ENCODE measurements at regions not wholly inside any gene's neighbourhood (a gene's known extent, or its start where the extent isn't known, plus 50 kb on each side); places are given as distances from the start of the nearest gene placed in this dataset.

- TF ChIP-seq, protein P1, sequence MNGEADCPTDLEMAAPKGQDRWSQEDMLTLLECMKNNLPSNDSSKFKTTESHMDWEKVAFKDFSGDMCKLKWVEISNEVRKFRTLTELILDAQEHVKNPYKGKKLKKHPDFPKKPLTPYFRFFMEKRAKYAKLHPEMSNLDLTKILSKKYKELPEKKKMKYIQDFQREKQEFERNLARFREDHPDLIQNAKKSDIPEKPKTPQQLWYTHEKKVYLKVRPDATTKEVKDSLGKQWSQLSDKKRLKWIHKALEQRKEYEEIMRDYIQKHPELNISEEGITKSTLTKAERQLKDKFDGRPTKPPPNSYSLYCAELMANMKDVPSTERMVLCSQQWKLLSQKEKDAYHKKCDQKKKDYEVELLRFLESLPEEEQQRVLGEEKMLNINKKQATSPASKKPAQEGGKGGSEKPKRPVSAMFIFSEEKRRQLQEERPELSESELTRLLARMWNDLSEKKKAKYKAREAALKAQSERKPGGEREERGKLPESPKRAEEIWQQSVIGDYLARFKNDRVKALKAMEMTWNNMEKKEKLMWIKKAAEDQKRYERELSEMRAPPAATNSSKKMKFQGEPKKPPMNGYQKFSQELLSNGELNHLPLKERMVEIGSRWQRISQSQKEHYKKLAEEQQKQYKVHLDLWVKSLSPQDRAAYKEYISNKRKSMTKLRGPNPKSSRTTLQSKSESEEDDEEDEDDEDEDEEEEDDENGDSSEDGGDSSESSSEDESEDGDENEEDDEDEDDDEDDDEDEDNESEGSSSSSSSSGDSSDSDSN (CRISPR knock-in tag; IDR thresholded peaks at IDR 0.05) = no peak
- TF ChIP-seq KLF15 (CRISPR knock-in tag; IDR thresholded peaks at IDR 0.05; ENCODE audit: borderline replicate concordance) (no peak), ZNF766 (CRISPR knock-in tag; IDR thresholded peaks at IDR 0.05; ENCODE audit: borderline replicate concordance) (no peak), ZNF253 (CRISPR knock-in tag; IDR thresholded peaks at IDR 0.05; ENCODE audit: borderline replicate concordance) (no peak), ZNF235 (CRISPR knock-in tag; IDR thresholded peaks at IDR 0.05; ENCODE audit: borderline replicate concordance) (no peak), EZH2 (conservative IDR thresholded peaks at IDR 0.05; ENCODE audit: low read depth, low read length) (no peak), FOXM1 (CRISPR knock-in tag; IDR thresholded peaks at IDR 0.05) (no peak)
- TF ChIP-seq, protein P2, sequence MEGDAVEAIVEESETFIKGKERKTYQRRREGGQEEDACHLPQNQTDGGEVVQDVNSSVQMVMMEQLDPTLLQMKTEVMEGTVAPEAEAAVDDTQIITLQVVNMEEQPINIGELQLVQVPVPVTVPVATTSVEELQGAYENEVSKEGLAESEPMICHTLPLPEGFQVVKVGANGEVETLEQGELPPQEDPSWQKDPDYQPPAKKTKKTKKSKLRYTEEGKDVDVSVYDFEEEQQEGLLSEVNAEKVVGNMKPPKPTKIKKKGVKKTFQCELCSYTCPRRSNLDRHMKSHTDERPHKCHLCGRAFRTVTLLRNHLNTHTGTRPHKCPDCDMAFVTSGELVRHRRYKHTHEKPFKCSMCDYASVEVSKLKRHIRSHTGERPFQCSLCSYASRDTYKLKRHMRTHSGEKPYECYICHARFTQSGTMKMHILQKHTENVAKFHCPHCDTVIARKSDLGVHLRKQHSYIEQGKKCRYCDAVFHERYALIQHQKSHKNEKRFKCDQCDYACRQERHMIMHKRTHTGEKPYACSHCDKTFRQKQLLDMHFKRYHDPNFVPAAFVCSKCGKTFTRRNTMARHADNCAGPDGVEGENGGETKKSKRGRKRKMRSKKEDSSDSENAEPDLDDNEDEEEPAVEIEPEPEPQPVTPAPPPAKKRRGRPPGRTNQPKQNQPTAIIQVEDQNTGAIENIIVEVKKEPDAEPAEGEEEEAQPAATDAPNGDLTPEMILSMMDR (CRISPR knock-in tag; IDR thresholded peaks at IDR 0.05) = no peak
Measured at GRCh38 chr12:118586433-118586832, 210.1 kb downstream of the SUDS3 start.
